Adrenal gland (tissue), 5 donors: ENCODE measurements at regions not wholly inside any gene's neighbourhood (a gene's known extent, or its start where the extent isn't known, plus 50 kb on each side); places are given as distances from the start of the nearest gene placed in this dataset.

Experiments used
- POLR2A ChIP-seq, 2 donors: fragments of 450-650 bp; IDR thresholded peaks; one replicate each; pipeline ENCODE4 v1.6.1; 2017; ENCODE audit warnings: antibody characterized with exemption in 2 of 2, mild to moderate bottlenecking in 2 of 2, moderate library complexity in 1 of 2
- TF ChIP-seq, protein P1 (sequence below), 6 experiments: fragments of 450-650 bp in 4 of 6; fragments of 200-600 bp in 2 of 6; sonication (generic) in 1 of 6; IDR thresholded peaks; 1 replicate in 5 of 6; 2 replicates in 1 of 6; pipeline versions ENCODE4 v1.5.1 to v1.8.0; 2016 to 2021; ENCODE audit warnings: antibody characterized with exemption in 6 of 6, mild to moderate bottlenecking in 2 of 6, moderate library complexity in 1 of 6
- donor health status: DM: no; HTN: no; CAD: no.

GRCh38 chr4:54915276-54915675 is 210.1 kb downstream of the KDR start:
- TF ChIP-seq, protein P1, sequence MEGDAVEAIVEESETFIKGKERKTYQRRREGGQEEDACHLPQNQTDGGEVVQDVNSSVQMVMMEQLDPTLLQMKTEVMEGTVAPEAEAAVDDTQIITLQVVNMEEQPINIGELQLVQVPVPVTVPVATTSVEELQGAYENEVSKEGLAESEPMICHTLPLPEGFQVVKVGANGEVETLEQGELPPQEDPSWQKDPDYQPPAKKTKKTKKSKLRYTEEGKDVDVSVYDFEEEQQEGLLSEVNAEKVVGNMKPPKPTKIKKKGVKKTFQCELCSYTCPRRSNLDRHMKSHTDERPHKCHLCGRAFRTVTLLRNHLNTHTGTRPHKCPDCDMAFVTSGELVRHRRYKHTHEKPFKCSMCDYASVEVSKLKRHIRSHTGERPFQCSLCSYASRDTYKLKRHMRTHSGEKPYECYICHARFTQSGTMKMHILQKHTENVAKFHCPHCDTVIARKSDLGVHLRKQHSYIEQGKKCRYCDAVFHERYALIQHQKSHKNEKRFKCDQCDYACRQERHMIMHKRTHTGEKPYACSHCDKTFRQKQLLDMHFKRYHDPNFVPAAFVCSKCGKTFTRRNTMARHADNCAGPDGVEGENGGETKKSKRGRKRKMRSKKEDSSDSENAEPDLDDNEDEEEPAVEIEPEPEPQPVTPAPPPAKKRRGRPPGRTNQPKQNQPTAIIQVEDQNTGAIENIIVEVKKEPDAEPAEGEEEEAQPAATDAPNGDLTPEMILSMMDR (IDR thresholded peaks at IDR 0.05): no peak
- no peak for TF ChIP-seq POLR2A (IDR thresholded peaks at IDR 0.05)
